SK-N-SH (cell line): ENCODE measurements at regions not wholly inside any gene's neighbourhood (a gene's known extent, or its start where the extent isn't known, plus 50 kb on each side); places are given as distances from the start of the nearest gene placed in this dataset.
"Not testable (repeated sequence)": the region's sequence is repeated elsewhere in the genome, so short reads cannot be mapped to it uniquely, and the experiment has no call there.

Experiments used
- CTCF ChIA-PET: fragments of 300-600, 350-600 bp; formaldehyde crosslinking; extraction: SDS; loops from one replicate; lab custom pipeline; 2021; lab: Yijun Ruan, JAX
- POLR2A ChIA-PET: fragments of 350-600 bp; sonication (Branson Sonifier 250); formaldehyde crosslinking; extraction: SDS; loops from one replicate; lab custom pipeline; 2020; ENCODE audit warnings: antibody characterized with exemption, inconsistent platforms; lab: Yijun Ruan, JAX
- DNase-seq: peaks from one replicate; pipeline ENCODE4 v3.0.0; 2012
- H2AFZ ChIP-seq: fragments of 200-600 bp; sonication (generic); 2 replicates; pipeline ENCODE4 v1.8.1; 2016; ENCODE audit warnings: antibody characterized with exemption, mild to moderate bottlenecking, low read depth
- H3F3A ChIP-seq: fragments of 200-600 bp; sonication (generic); replicated peaks from 2 replicates; pipeline ENCODE3; 2016; ENCODE audit warnings: antibody characterized with exemption, mild to moderate bottlenecking; ENCODE audit not compliant: insufficient read depth
- H3K27ac ChIP-seq, 2 experiments: fragments of 200-500 bp in 1 of 2; fragments of 200-600 bp in 1 of 2; sonication (Bioruptor generic) in 1 of 2; sonication (generic), shearing (Covaris generic) in 1 of 2; 2 replicates each; pipeline versions ENCODE4 v1.5.1 to v1.6.1; 2014 to 2016; ENCODE audit warnings: low read depth in 2 of 2, inconsistent platforms in 1 of 2, low read length in 1 of 2, mild to moderate bottlenecking in 1 of 2, mixed read lengths in 1 of 2
- H3K27me3 ChIP-seq: fragments of 200-600 bp; sonication (generic), shearing (Covaris generic); 2 replicates; pipeline ENCODE4 v1.6.1; 2016; ENCODE audit warnings: mixed run types; ENCODE audit not compliant: insufficient read depth
- H3K36me3 ChIP-seq, 2 experiments: fragments of 200-500 bp in 1 of 2; fragments of 200-600 bp in 1 of 2; sonication (Bioruptor generic) in 1 of 2; sonication (generic) in 1 of 2; replicated peaks in 1 of 2; 2 replicates each; pipeline versions ENCODE3 to v1.5.1; 2014 to 2016; ENCODE audit warnings: low read length in 1 of 2, mild to moderate bottlenecking in 1 of 2; ENCODE audit not compliant: insufficient read depth in 2 of 2, control insufficient read depth in 1 of 2
- H3K4me1 ChIP-seq, 2 experiments: fragments of 200-500 bp in 1 of 2; fragments of 200-600 bp in 1 of 2; sonication (Bioruptor generic) in 1 of 2; sonication (generic), shearing (Covaris generic) in 1 of 2; 2 replicates each; pipeline versions ENCODE4 v1.5.1 to v1.6.1; 2014 to 2016; ENCODE audit warnings: low read depth in 1 of 2, low read length in 1 of 2, mixed run types in 1 of 2; ENCODE audit not compliant: insufficient read depth in 2 of 2, control insufficient read depth in 1 of 2
- H3K4me2 ChIP-seq: fragments of 200-600 bp; sonication (generic), shearing (Covaris generic); 2 replicates; pipeline ENCODE4 v1.6.1; 2017; ENCODE audit warnings: mixed run types
- H3K4me3 ChIP-seq, 2 experiments: fragments of 200-500 bp in 1 of 2; fragments of 200-600 bp in 1 of 2; sonication (Bioruptor generic) in 1 of 2; sonication (generic), shearing (Covaris generic) in 1 of 2; 2 replicates each; pipeline versions ENCODE4 v1.5.1 to v1.8.1; 2014 to 2016; ENCODE audit warnings: low read depth in 2 of 2, inconsistent platforms in 1 of 2, low read length in 1 of 2, mild to moderate bottlenecking in 1 of 2, mixed read lengths in 1 of 2, moderate library complexity in 1 of 2
- H3K79me2 ChIP-seq: fragments of 200-600 bp; sonication (generic); 2 replicates; pipeline ENCODE4 v1.8.1; 2017; ENCODE audit warnings: mild to moderate bottlenecking; ENCODE audit not compliant: insufficient read depth
- H3K9ac ChIP-seq: fragments of 200-600 bp; sonication (generic); 2 replicates; pipeline ENCODE4 v1.6.1; 2017; ENCODE audit warnings: mixed run types
- H3K9me2 ChIP-seq: fragments of 200-600 bp; sonication (generic); 2 replicates; pipeline ENCODE4 v1.6.1; 2017; ENCODE audit warnings: mixed run types
- H3K9me3 ChIP-seq: fragments of 200-600 bp; sonication (generic); 2 replicates; pipeline ENCODE4 v1.6.1; 2017; ENCODE audit warnings: mixed run types, mild to moderate bottlenecking, moderate library complexity
- H4K20me1 ChIP-seq: fragments of 200-600 bp; sonication (generic); 2 replicates; pipeline ENCODE4 v1.6.1; 2017; ENCODE audit warnings: mild to moderate bottlenecking, mixed run types; ENCODE audit not compliant: insufficient read depth
- CTCF ChIP-seq: fragments of 200-600 bp; sonication (generic); IDR thresholded peaks from 2 replicates; pipeline ENCODE4 v1.6.1; 2017; ENCODE audit warnings: antibody characterized with exemption, mild to moderate bottlenecking, moderate library complexity
- WGBS: methylation state at CpG from one replicate; pipeline ENCODE4 v1.1.6; 2017; ENCODE audit warnings: low lambda C conversion rate; 5-methylcytosine and 5-hydroxymethylcytosine counted together

- TF ChIP-seq CTCF, result no peak
Observed at GRCh38 chr2:242004902-242005230, 135.3 kb downstream of the RTP5 start (continued).

- H3K9me2 ChIP-seq, H3K36me3 ChIP-seq, H3K27ac ChIP-seq, DNase-seq, CTCF ChIA-PET, H3K4me2 ChIP-seq, H2AFZ ChIP-seq, H3K27me3 ChIP-seq, H3K9me3 ChIP-seq, H4K20me1 ChIP-seq, POLR2A ChIA-PET, H3K4me1 ChIP-seq, H3K4me3 ChIP-seq, H3K9ac ChIP-seq, H3K79me2 ChIP-seq: not testable (repeated sequence)
- 68% methylated on average over 20 of the region's 25 CpGs for WGBS
- peaks cover 17% of the 10 kb centered on the region for H3F3A ChIP-seq
Observed at GRCh38 chr2:242006091-242006634, 136.6 kb downstream of the RTP5 start.

GRCh38 chr2:242008908-242009307 is 139.4 kb downstream of the RTP5 start:
- H3K36me3 ChIP-seq, H2AFZ ChIP-seq, DNase-seq, CTCF ChIA-PET, H3K79me2 ChIP-seq, H3K9me2 ChIP-seq, H3K27me3 ChIP-seq, H3K4me2 ChIP-seq, H3K9me3 ChIP-seq, H4K20me1 ChIP-seq, H3K9ac ChIP-seq, H3K4me3 ChIP-seq, H3K27ac ChIP-seq, POLR2A ChIA-PET, H3K4me1 ChIP-seq: not testable (repeated sequence)
- peaks cover 25% of the 10 kb centered on the region for H3F3A ChIP-seq
- WGBS, result 65% methylated on average over 17 of the region's 24 CpGs

GRCh38 chr2:242009846-242010245 is 140.3 kb downstream of the RTP5 start:
- H3K4me2 ChIP-seq, H3K9me3 ChIP-seq, H4K20me1 ChIP-seq, H3K36me3 ChIP-seq, POLR2A ChIA-PET, H3K4me3 ChIP-seq, DNase-seq, H3K79me2 ChIP-seq, H3K4me1 ChIP-seq, H3K27ac ChIP-seq, CTCF ChIA-PET, H3K9me2 ChIP-seq, H2AFZ ChIP-seq, H3K9ac ChIP-seq, H3K27me3 ChIP-seq: not testable (repeated sequence)
- peaks cover 25% of the 10 kb centered on the region for H3F3A ChIP-seq
- WGBS, result 55% methylated on average over 19 of the region's 24 CpGs

GRCh38 chr2:242010252-242011166 is 141.0 kb downstream of the RTP5 start:
- H3K36me3 ChIP-seq, H3K4me3 ChIP-seq, DNase-seq, H2AFZ ChIP-seq, H3K4me2 ChIP-seq, CTCF ChIA-PET, H3K4me1 ChIP-seq, H3K27me3 ChIP-seq, H3K27ac ChIP-seq, H3K9ac ChIP-seq, H3K79me2 ChIP-seq, POLR2A ChIA-PET, H4K20me1 ChIP-seq, H3K9me3 ChIP-seq, H3K9me2 ChIP-seq: not testable (repeated sequence)
- 67% methylated on average over 28 of the region's 29 CpGs for WGBS
- H3F3A ChIP-seq, result peaks cover 22% of the 10 kb centered on the region
